H1 (cell line): ENCODE measurements at regions not wholly inside any gene's neighbourhood (a gene's known extent, or its start where the extent isn't known, plus 50 kb on each side); places are given as distances from the start of the nearest gene placed in this dataset.

ENCODE experiments used
- CEBPB ChIP-seq: IDR thresholded peaks from 2 replicates; pipeline ENCODE4 v1.6.1; 2012; ENCODE audit warnings: low read depth, low read length
- POLR2A ChIP-seq, 2 experiments: IDR thresholded peaks; 1 replicate in 1 of 2; 2 replicates in 1 of 2; pipeline ENCODE4 v1.6.1; 2011; ENCODE audit warnings: low read depth in 2 of 2, low read length in 2 of 2, mild to moderate bottlenecking in 2 of 2; ENCODE audit errors: control extremely low read depth in 1 of 2
- TF ChIP-seq, protein P1 (sequence below), 3 experiments: IDR thresholded peaks; 1 replicate in 2 of 3; 2 replicates in 1 of 3; pipeline versions ENCODE4 v1.5.1 to v1.6.1; 2011; ENCODE audit warnings: low read length in 3 of 3, mild to moderate bottlenecking in 3 of 3, inconsistent platforms in 2 of 3, low read depth in 1 of 3, moderate library complexity in 1 of 3; ENCODE audit not compliant: insufficient read depth in 1 of 3; ENCODE audit errors: control extremely low read depth in 1 of 3

DNA sequence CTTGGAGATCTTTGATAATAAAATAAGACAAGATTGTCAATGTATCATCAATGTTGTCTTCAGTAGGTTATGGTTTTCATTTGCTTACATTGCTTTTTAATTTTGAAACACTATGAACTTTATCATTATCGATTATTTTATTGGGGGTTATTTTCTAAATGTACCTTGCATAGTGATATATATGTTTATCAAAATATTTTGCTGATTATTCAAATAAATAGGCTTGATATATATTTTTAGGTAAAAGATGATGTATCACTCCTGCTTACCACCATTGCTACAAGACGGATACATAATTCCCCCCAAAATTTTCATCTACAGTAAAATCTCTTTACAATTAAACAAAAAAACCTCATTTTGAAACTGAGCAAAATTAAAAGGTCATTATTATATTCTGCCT is 293.8 kb downstream of the SUCLG1 start:
- TF ChIP-seq CEBPB: no peak
- TF ChIP-seq, protein P1, sequence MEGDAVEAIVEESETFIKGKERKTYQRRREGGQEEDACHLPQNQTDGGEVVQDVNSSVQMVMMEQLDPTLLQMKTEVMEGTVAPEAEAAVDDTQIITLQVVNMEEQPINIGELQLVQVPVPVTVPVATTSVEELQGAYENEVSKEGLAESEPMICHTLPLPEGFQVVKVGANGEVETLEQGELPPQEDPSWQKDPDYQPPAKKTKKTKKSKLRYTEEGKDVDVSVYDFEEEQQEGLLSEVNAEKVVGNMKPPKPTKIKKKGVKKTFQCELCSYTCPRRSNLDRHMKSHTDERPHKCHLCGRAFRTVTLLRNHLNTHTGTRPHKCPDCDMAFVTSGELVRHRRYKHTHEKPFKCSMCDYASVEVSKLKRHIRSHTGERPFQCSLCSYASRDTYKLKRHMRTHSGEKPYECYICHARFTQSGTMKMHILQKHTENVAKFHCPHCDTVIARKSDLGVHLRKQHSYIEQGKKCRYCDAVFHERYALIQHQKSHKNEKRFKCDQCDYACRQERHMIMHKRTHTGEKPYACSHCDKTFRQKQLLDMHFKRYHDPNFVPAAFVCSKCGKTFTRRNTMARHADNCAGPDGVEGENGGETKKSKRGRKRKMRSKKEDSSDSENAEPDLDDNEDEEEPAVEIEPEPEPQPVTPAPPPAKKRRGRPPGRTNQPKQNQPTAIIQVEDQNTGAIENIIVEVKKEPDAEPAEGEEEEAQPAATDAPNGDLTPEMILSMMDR (IDR thresholded peaks at IDR 0.05; ENCODE audit: control extremely low read depth in 1 of 3, insufficient read depth in 1 of 3, low read depth in 1 of 3, low read length in 3 of 3): no peak
- no peak for TF ChIP-seq POLR2A (IDR thresholded peaks at IDR 0.05; ENCODE audit: control extremely low read depth in 1 of 2, low read depth in 2 of 2, low read length in 2 of 2)
